ENCODE measurements at regions not wholly inside any gene's neighbourhood (a gene's known extent, or its start where the extent isn't known, plus 50 kb on each side); places are given as distances from the start of the nearest gene placed in this dataset.

DNA sequence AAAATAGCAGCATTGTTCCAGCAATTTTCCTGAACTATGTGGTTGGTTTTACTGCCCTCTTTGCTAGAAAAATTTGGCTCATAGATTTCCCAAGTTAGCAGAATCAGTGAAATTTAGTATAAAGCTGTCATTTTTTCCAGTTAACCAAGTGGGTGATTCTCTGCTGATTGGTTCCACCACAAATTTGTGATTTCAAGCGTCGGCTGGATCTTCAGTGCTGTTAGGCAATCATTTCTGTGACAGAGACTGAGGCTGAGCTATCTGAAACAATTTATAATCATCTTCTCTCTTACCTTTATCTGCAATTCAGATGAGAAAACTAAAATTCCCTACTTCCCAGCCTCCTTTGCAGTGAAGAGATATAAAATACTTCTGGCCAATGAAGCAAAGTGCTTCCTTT, 68.6 kb upstream of the OTUD4 start:
- TF ChIP-seq, protein P1, sequence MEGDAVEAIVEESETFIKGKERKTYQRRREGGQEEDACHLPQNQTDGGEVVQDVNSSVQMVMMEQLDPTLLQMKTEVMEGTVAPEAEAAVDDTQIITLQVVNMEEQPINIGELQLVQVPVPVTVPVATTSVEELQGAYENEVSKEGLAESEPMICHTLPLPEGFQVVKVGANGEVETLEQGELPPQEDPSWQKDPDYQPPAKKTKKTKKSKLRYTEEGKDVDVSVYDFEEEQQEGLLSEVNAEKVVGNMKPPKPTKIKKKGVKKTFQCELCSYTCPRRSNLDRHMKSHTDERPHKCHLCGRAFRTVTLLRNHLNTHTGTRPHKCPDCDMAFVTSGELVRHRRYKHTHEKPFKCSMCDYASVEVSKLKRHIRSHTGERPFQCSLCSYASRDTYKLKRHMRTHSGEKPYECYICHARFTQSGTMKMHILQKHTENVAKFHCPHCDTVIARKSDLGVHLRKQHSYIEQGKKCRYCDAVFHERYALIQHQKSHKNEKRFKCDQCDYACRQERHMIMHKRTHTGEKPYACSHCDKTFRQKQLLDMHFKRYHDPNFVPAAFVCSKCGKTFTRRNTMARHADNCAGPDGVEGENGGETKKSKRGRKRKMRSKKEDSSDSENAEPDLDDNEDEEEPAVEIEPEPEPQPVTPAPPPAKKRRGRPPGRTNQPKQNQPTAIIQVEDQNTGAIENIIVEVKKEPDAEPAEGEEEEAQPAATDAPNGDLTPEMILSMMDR (IDR thresholded peaks at IDR 0.05), result no peak
- no peak for TF ChIP-seq POLR2A (IDR thresholded peaks at IDR 0.05)
- TF ChIP-seq EP300 (IDR thresholded peaks at IDR 0.05), result no peak

Data from ovary (tissue), 3 donors.